ENCODE measurements at regions not wholly inside any gene's neighbourhood (a gene's known extent, or its start where the extent isn't known, plus 50 kb on each side); places are given as distances from the start of the nearest gene placed in this dataset.
A peak's percentile ranks its signal among the peaks of the same experiment; 100 is the strongest.
"Not testable (repeated sequence)": the region's sequence is repeated elsewhere in the genome, so short reads cannot be mapped to it uniquely, and the experiment has no call there.

DNA sequence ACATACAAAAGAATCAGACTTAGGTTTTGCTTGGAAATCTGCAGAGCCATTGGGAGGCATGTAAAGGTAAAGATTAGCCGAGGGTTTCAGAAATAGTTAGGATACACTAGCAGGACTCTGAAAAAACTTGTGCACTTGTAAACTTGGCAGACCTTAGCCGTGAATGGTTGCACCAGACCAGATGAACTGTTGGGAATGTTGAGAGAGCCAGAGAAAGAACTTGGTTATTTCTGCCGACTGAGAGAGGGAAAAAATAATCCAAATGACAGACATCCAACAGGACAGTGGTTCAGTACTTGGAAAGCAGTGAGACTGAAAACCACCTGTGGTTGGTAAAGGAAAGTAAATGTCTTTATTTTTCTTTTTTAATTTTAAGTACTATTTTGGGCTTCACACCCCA, 222.5 kb upstream of the DDHD1 start:
- no peaks in the 10 kb centered on the region for H3K27me3 ChIP-seq (ENCODE audit: insufficient read depth, low read length)
- H3K27ac ChIP-seq (ENCODE audit: low read length), result no peak overlapping the region
- H3K4me1 ChIP-seq (ENCODE audit: insufficient read depth, low read length), result no peaks in the 10 kb centered on the region
- H3K36me3 ChIP-seq (ENCODE audit: insufficient read depth, low read depth, low read length), result no peaks in the 10 kb centered on the region
- H3K4me3 ChIP-seq (ENCODE audit: low read length), result no peak overlapping the region
- H3K9ac ChIP-seq (ENCODE audit: low read depth, low read length), result no peak overlapping the region
- H3K9me3 ChIP-seq (ENCODE audit: insufficient read depth, low read depth, low read length), result no peaks in the 10 kb centered on the region

DNA sequence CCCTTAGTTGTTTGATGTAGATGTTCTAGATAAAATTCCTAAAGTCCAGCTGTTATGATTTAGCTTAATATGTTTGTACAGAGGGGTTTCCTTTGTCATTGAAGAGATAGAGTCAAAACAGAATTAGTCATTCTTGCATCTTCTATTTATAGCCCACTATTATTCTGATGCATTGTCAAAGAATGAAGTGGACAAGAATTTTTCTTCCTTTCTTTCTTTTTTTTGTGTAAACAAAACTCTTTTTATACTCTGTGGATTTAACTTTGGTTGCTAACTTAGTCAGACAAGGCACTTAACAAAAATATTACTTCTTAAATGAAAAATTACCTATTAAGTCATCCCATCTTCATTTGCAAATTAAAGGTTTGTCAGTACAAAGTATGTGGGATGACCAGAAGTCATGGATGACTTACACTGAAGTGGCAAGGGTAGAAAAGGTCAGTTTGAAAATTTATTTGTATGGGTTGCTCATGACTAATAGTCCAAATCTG, 215.6 kb upstream of the DDHD1 start:
- H3K9me3 ChIP-seq (ENCODE audit: insufficient read depth, low read depth, low read length), result no peaks in the 10 kb centered on the region
- H3K36me3 ChIP-seq (ENCODE audit: insufficient read depth, low read depth, low read length), result no peaks in the 10 kb centered on the region
- no peak overlapping the region for H3K9ac ChIP-seq (ENCODE audit: low read depth, low read length)
- peaks cover 17% of the 10 kb centered on the region; the same call in 1 of the 2 replicates for H3K4me1 ChIP-seq (ENCODE audit: insufficient read depth, low read length)
- no peak overlapping the region for H3K27ac ChIP-seq (ENCODE audit: low read length)
- no peak overlapping the region for H3K4me3 ChIP-seq (ENCODE audit: low read length)
- H3K27me3 ChIP-seq (ENCODE audit: insufficient read depth, low read length), result no peaks in the 10 kb centered on the region

DNA sequence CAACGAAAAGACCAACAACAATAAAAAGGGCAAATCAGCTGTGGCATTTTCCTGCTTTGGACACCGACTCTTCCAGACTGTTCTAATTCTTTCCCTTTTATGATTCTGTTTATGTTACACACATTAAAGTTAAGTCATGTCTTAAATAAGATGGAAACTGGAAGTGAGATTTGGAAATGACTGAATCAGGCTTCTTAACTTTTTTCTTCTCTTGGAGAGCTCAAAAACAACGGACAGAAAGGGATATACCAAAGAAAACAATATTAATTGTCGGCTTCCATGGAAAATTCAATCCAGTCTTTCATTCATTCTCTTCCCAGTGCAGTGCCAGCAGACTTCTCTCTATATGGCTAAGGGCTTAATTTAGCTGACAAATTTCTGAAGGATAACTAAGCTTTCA, 214.9 kb upstream of the DDHD1 start:
- Histone ChIP-seq H3K36me3 (ENCODE audit: insufficient read depth, low read depth, low read length) (no peaks in the 10 kb centered on the region), H3K27me3 (ENCODE audit: insufficient read depth, low read length) (no peaks in the 10 kb centered on the region), H3K27ac (ENCODE audit: low read length) (no peak overlapping the region), H3K4me3 (ENCODE audit: low read length) (no peak overlapping the region), H3K9me3 (ENCODE audit: insufficient read depth, low read depth, low read length) (no peaks in the 10 kb centered on the region), H3K9ac (ENCODE audit: low read depth, low read length) (no peak overlapping the region), H3K4me1 (ENCODE audit: insufficient read depth, low read length) (peaks cover 17% of the 10 kb centered on the region; the same call in 1 of the 2 replicates)

GRCh38 chr14:53367644-53368026, 214.5 kb upstream of the DDHD1 start:
- Histone ChIP-seq H3K36me3 (ENCODE audit: insufficient read depth, low read depth, low read length) (no peaks in the 10 kb centered on the region), H3K27me3 (ENCODE audit: insufficient read depth, low read length) (no peaks in the 10 kb centered on the region), H3K4me1 (ENCODE audit: insufficient read depth, low read length) (peaks cover 17% of the 10 kb centered on the region; the same call in 1 of the 2 replicates), H3K27ac (ENCODE audit: low read length) (no peak overlapping the region), H3K9me3 (ENCODE audit: insufficient read depth, low read depth, low read length) (no peaks in the 10 kb centered on the region), H3K4me3 (ENCODE audit: low read length) (no peak overlapping the region), H3K9ac (ENCODE audit: low read depth, low read length) (no peak overlapping the region)

GRCh38 chr14:53365486-53366130, 212.5 kb upstream of the DDHD1 start:
- Histone ChIP-seq H3K4me1 (ENCODE audit: insufficient read depth, low read length) (peaks cover 17% of the 10 kb centered on the region; the same call in 1 of the 2 replicates), H3K9me3 (ENCODE audit: insufficient read depth, low read depth, low read length) (no peaks in the 10 kb centered on the region), H3K27ac (ENCODE audit: low read length) (no peak overlapping the region), H3K27me3 (ENCODE audit: insufficient read depth, low read length) (no peaks in the 10 kb centered on the region), H3K9ac (ENCODE audit: low read depth, low read length) (no peak overlapping the region), H3K4me3 (ENCODE audit: low read length) (no peak overlapping the region), H3K36me3 (ENCODE audit: insufficient read depth, low read depth, low read length) (no peaks in the 10 kb centered on the region)

GRCh38 chr14:53362916-53363315, 209.8 kb upstream of the DDHD1 start:
- H3K36me3 ChIP-seq (ENCODE audit: insufficient read depth, low read depth, low read length); H3K4me1 ChIP-seq (ENCODE audit: insufficient read depth, low read length); H3K27ac ChIP-seq (ENCODE audit: low read length); H3K9ac ChIP-seq (ENCODE audit: low read depth, low read length); H3K4me3 ChIP-seq (ENCODE audit: low read length); H3K27me3 ChIP-seq (ENCODE audit: insufficient read depth, low read length); H3K9me3 ChIP-seq (ENCODE audit: insufficient read depth, low read depth, low read length): not testable (repeated sequence)

GRCh38 chr14:53360829-53361228, 207.7 kb upstream of the DDHD1 start:
- H3K4me1 ChIP-seq (ENCODE audit: insufficient read depth, low read length), result peaks cover 13% of the 10 kb centered on the region; the same call in 1 of the 2 replicates
- H3K27ac ChIP-seq (ENCODE audit: low read length), result no peak overlapping the region
- H3K9ac ChIP-seq (ENCODE audit: low read depth, low read length), result no peak overlapping the region
- H3K27me3 ChIP-seq (ENCODE audit: insufficient read depth, low read length), result no peaks in the 10 kb centered on the region
- no peaks in the 10 kb centered on the region for H3K9me3 ChIP-seq (ENCODE audit: insufficient read depth, low read depth, low read length)
- H3K4me3 ChIP-seq (ENCODE audit: low read length), result no peak overlapping the region
- no peaks in the 10 kb centered on the region for H3K36me3 ChIP-seq (ENCODE audit: insufficient read depth, low read depth, low read length)

DNA sequence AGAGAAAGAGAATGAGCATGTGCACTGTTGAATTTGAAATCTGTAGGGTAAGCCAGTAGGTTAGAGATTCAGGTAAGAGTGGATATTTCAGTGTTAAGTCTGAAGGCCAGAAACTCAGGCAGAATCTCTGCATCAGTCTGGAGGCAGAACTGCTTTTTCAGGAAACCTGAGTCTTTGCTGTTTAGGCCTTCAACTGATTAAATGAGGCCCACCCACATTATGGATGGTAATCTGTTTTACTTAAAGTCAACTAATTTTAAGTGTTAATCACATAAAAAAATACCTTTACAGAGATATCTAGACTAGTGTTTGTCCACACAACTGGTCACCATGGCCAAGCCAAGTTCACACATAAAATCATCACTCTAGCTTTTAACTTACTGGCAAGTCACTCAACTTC, 205.0 kb upstream of the DDHD1 start:
- H3K9ac ChIP-seq (ENCODE audit: low read depth, low read length), result no peak overlapping the region
- no peak overlapping the region for H3K4me3 ChIP-seq (ENCODE audit: low read length)
- H3K27me3 ChIP-seq (ENCODE audit: insufficient read depth, low read length), result no peaks in the 10 kb centered on the region
- H3K36me3 ChIP-seq (ENCODE audit: insufficient read depth, low read depth, low read length), result no peaks in the 10 kb centered on the region
- H3K9me3 ChIP-seq (ENCODE audit: insufficient read depth, low read depth, low read length), result no peaks in the 10 kb centered on the region
- no peak overlapping the region for H3K27ac ChIP-seq (ENCODE audit: low read length)
- H3K4me1 ChIP-seq (ENCODE audit: insufficient read depth, low read length), result peaks cover 29% of the 10 kb centered on the region

GRCh38 chr14:53356361-53357150, 203.4 kb upstream of the DDHD1 start:
- H3K27ac ChIP-seq (ENCODE audit: low read length), result peak overlapping the region; percentile 82
- H3K9ac ChIP-seq (ENCODE audit: low read depth, low read length), result peak overlapping the region; percentile 65
- no peaks in the 10 kb centered on the region for H3K27me3 ChIP-seq (ENCODE audit: insufficient read depth, low read length)
- H3K9me3 ChIP-seq (ENCODE audit: insufficient read depth, low read depth, low read length), result no peaks in the 10 kb centered on the region
- H3K36me3 ChIP-seq (ENCODE audit: insufficient read depth, low read depth, low read length), result no peaks in the 10 kb centered on the region
- peaks cover 29% of the 10 kb centered on the region for H3K4me1 ChIP-seq (ENCODE audit: insufficient read depth, low read length)
- H3K4me3 ChIP-seq (ENCODE audit: low read length), result peak overlapping the region; percentile 25; the same call in 1 of the 2 replicates

DNA sequence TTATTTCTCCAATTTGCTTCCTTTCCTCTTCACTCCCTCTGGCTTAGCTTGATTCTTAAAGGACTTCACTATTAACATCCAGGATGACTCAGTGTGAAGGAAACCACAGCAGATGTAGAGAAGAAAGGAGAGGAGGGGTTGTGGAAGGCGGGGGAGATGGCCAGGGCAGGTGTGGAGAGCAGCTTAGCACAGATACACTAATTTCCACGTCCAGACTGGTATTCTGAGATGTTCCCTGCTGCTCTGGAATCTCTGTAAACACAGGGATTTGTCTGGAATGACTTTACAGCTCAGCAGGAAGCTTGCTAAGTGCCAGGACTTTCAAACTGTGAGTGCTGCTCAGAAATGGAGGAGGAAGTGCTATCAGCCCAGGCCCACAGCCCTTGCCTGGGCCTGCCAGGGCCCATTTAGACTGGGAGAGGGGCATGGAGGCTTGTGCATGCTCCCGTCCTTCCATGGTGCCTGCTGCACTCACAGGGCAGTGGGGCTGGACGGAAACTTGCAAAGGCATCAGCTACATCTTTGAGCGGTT, 202.5 kb upstream of the DDHD1 start:
- peak overlapping the region; percentile 83 for H3K27ac ChIP-seq (ENCODE audit: low read length)
- H3K4me3 ChIP-seq (ENCODE audit: low read length), result peak overlapping the region; percentile 25; the same call in 1 of the 2 replicates
- H3K36me3 ChIP-seq (ENCODE audit: insufficient read depth, low read depth, low read length), result no peaks in the 10 kb centered on the region
- H3K9ac ChIP-seq (ENCODE audit: low read depth, low read length), result peak overlapping the region; percentile 65
- H3K4me1 ChIP-seq (ENCODE audit: insufficient read depth, low read length), result peaks cover 29% of the 10 kb centered on the region
- H3K9me3 ChIP-seq (ENCODE audit: insufficient read depth, low read depth, low read length), result no peaks in the 10 kb centered on the region
- H3K27me3 ChIP-seq (ENCODE audit: insufficient read depth, low read length), result no peaks in the 10 kb centered on the region

- no peak overlapping the region for H3K4me3 ChIP-seq (ENCODE audit: low read length)
- H3K27ac ChIP-seq (ENCODE audit: low read length), result peak overlapping the region; percentile 83
- no peaks in the 10 kb centered on the region for H3K36me3 ChIP-seq (ENCODE audit: insufficient read depth, low read depth, low read length)
- H3K4me1 ChIP-seq (ENCODE audit: insufficient read depth, low read length), result peaks cover 29% of the 10 kb centered on the region
- H3K27me3 ChIP-seq (ENCODE audit: insufficient read depth, low read length), result no peaks in the 10 kb centered on the region
- H3K9me3 ChIP-seq (ENCODE audit: insufficient read depth, low read depth, low read length), result no peaks in the 10 kb centered on the region
- H3K9ac ChIP-seq (ENCODE audit: low read depth, low read length), result peak overlapping the region; percentile 43; the same call in 1 of the 2 replicates
Measured at GRCh38 chr14:53354336-53354735, 201.2 kb upstream of the DDHD1 start.

GRCh38 chr14:53350866-53351265, 197.7 kb upstream of the DDHD1 start:
- Histone ChIP-seq H3K9me3 (ENCODE audit: insufficient read depth, low read depth, low read length) (no peaks in the 10 kb centered on the region), H3K27ac (ENCODE audit: low read length) (no peak overlapping the region), H3K36me3 (ENCODE audit: insufficient read depth, low read depth, low read length) (no peaks in the 10 kb centered on the region), H3K9ac (ENCODE audit: low read depth, low read length) (no peak overlapping the region), H3K4me3 (ENCODE audit: low read length) (no peak overlapping the region), H3K27me3 (ENCODE audit: insufficient read depth, low read length) (no peaks in the 10 kb centered on the region), H3K4me1 (ENCODE audit: insufficient read depth, low read length) (peaks cover 21% of the 10 kb centered on the region)

Measured in iPS-20b (cell line).